HG02678 (cell line): ENCODE measurements at regions not wholly inside any gene's neighbourhood (a gene's known extent, or its start where the extent isn't known, plus 50 kb on each side); places are given as distances from the start of the nearest gene placed in this dataset.

Experiments
- ATAC-seq: cut with Tn5 transposase; IDR thresholded peaks from one replicate; pipeline ENCODE4 v1.9.1; 2021; ENCODE audit warnings: mild to moderate bottlenecking, moderate library complexity; ENCODE audit not compliant: unreplicated experiment

- no peak for ATAC-seq
Measured at GRCh38 chr3:88921986-88922385, 185.4 kb upstream of the EPHA3 start.

- ATAC-seq: no peak
Measured at GRCh38 chr3:88926221-88926620, 181.2 kb upstream of the EPHA3 start.

DNA sequence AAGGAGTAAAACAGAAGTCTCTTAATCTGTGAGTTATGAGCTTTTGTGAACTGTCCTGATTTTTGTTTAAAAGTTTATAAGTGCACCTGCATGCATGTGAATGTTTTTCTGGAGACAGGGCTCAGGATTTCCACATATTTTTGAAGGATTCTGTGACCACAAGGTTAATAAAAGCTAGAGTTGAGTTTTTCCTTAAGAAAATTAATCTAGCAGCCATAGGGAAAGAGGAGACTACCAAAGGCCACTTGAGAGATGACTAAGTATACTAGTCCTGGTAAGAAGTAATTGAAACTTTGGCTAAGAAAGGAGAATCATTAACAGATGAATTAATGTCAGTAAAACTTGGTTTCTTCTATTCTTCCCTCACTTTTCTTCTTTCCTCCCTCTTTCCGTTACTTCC lies 176.8 kb upstream of the EPHA3 start:
- ATAC-seq: no peak

- ATAC-seq: no peak
Measured at GRCh38 chr3:88936831-88937230, 170.6 kb upstream of the EPHA3 start.

GRCh38 chr3:88940296-88940695 lies 167.1 kb upstream of the EPHA3 start:
- no peak for ATAC-seq

GRCh38 chr3:88947013-88947412 lies 160.4 kb upstream of the EPHA3 start:
- no peak for ATAC-seq

DNA sequence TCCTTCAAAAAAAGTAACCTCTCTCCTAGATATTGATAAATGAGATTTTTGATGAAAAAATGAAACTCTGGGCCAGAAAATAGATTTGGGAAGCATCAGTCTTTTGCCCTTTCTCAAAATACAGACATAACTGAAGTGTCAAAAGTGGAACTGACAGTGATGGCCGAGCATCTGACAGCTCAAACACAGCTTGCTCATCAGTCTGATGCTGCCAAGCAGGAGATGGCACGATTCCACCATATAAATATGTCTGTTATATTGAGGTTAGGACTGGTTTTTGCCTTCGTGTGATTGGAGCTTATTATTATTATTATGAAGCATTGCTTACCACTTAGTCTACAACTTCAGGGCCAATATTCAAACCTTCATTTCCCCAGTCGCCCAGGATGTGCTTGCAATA lies 152.6 kb upstream of the EPHA3 start:
- no peak for ATAC-seq

- no peak for ATAC-seq
Measured at GRCh38 chr3:88955274-88955673, 152.1 kb upstream of the EPHA3 start.

DNA sequence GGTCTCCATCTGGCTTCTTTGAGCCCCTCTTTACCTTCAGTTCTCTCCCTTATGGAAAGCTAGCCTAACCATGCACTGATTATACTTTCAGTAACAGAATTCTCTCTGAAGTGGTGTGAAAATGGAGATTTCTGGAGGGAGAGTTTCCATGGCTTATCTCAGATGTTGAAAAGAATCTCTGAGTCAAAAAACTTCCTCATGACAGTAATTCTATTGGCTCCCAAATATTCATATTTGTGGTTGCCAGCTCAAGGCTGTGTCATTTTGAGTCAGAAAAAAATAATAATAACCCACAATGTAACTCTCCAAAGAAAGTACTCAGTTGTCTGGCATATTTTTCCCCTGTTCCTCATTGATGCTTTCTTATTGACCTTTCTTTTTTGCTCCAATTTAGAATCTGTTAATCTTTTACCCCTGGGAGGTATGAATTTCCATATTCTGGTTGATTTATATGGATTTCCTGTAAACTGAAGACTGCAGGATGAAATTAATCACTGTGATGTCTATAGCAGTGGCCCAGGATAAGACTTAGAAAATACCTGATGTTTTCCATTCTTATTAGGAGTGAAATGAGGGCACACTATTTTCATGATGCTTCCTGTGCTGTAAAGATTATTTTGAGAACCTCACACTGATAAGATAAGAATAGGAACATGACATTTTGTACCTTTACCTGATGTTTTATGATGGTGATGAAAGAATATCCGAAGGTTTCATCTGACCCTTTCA lies 149.5 kb upstream of the EPHA3 start:
- ATAC-seq: no peak

GRCh38 chr3:88960019-88960418 lies 147.4 kb upstream of the EPHA3 start:
- ATAC-seq: no peak

DNA sequence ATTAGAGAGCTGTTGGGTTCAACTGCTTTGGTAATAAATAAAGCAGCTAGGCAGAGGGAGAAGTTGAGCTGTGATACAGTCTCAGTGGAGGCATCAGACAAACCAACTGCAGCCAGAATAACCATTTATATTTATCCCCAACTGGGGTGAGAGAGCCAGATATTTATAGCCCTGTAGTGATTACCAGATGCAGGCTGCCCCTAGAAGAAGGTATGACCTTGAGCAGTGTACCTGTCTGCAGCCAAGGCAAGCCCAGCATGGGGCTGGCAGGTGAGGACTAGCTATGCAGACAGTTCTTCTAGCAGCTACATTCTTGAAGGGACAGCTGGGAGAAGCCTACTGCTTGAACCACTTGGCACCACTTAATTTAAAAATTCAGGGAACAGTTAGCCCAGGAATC lies 144.4 kb upstream of the EPHA3 start:
- ATAC-seq: no peak

DNA sequence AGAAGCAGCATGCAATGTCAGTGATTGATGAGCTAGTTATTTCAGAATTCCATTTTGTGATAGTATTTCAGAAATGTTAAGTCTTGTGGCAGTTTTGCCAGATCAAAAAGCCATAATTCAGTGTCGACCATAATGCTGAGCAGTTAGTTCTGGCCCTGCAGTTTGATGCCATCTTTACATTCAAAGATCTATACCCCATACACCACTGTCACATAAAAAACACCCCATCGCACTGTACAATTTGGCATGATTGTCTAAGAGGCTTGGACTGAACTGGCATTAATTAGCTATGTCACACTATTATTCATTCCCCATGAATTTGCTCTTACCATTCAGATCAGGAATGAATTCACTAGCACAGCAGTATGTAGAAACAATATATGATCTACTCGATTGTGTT lies 127.7 kb upstream of the EPHA3 start:
- no peak for ATAC-seq

DNA sequence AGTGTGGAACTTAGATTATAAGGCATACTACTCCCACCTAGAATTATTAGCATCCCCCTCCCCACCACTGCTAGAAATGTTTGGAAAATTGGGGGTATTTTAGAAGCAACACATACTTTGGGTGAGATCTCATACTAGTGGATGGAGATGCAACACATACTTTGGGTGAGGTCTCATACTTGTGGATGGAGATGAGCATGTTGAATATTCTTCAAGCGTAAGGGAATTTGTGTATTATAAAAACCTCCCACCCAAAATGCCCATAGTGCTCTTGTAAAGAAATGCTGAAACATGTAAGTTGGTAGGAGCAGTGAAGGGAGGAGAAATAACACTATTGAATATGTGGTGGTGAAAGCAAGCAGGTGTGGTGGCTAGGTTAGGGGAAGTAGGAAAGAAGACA lies 124.0 kb upstream of the EPHA3 start:
- no peak for ATAC-seq

GRCh38 chr3:88984256-88984655 lies 123.2 kb upstream of the EPHA3 start:
- no peak for ATAC-seq

GRCh38 chr3:88984832-88985231 lies 122.6 kb upstream of the EPHA3 start:
- no peak for ATAC-seq

- no peak for ATAC-seq
Measured at GRCh38 chr3:88985491-88985890, 121.9 kb upstream of the EPHA3 start.

- ATAC-seq: no peak
Measured at GRCh38 chr3:88986834-88987233, 120.6 kb upstream of the EPHA3 start.

GRCh38 chr3:88987776-88988175 lies 119.6 kb upstream of the EPHA3 start:
- ATAC-seq: no peak

GRCh38 chr3:88988906-88989305 lies 118.5 kb upstream of the EPHA3 start:
- ATAC-seq: no peak

DNA sequence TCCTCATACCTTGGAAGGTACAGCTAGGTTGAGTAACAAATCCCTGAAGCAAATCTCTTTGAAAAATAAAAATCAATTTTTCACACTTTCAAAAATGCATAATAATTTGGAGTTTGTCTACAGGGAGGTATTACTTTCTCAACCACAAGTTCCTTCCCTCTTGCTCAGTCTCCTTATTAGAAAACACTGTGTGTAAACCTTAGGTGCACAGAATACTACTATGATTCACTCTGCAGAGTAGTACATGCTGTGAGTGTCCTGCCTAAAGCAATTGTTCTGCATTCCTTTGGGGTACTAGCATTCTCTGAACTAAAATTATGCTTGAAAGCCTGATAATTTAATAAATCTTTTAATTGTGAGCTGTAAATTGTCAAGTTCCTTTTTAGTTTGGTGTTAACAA lies 115.9 kb upstream of the EPHA3 start:
- no peak for ATAC-seq

DNA sequence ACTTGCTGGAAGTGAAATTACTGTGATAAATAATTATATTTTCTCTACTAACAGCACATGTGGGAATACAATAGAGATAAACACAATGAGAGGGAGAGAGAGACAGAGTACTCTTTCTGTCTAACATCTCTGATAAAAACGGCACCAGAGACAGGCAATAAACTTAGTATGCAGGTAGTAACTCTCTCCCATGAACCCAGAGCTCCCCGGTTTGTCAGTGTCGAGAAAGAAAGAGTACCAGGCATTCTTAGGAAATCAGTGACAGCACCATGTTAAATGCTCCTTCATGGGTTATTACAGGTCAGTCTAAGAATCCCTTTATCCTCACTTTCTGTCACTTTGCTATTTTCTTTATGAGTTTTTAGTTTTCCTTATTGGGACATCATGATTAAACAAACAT lies 110.7 kb upstream of the EPHA3 start:
- no peak for ATAC-seq

DNA sequence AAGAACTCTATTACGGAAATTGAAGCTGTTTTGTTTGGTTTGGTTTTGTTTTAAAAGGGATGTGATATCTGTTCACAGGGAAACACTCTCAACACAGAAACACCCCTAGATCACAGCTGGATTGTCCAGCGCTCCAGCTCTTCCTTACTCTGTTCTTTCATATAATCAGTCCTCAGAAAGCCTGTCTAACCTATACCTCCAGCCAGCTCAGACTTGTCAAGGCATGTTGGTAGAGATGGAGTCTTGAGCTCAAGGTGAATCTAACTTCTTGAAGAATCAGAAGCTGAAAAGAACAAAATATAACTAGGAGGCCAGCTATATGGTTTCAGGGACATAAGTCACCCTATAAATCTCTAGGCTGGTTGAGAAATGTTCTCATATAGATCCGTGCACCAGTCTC lies 110.2 kb upstream of the EPHA3 start:
- no peak for ATAC-seq

GRCh38 chr3:89000886-89001285 lies 106.5 kb upstream of the EPHA3 start:
- ATAC-seq: no peak
